Smooth muscle cell (in vitro differentiated cells): ENCODE measurements at regions not wholly inside any gene's neighbourhood (a gene's known extent, or its start where the extent isn't known, plus 50 kb on each side); places are given as distances from the start of the nearest gene placed in this dataset.

Source experiments
- DNase-seq: peaks from one replicate; lab custom pipeline; 2025; ENCODE audit not compliant: unreplicated experiment; lab: John Stamatoyannopoulos, UW
- H2AFZ ChIP-seq: fragments of 200-600 bp; sonication (generic); 2 replicates; pipeline ENCODE4 v1.6.0; 2016; ENCODE audit warnings: antibody characterized with exemption, low read depth, mild to moderate bottlenecking
- H3F3A ChIP-seq: fragments of 200-600 bp; sonication (generic); 2 replicates; pipeline ENCODE4 v1.6.0; 2017; ENCODE audit warnings: antibody characterized with exemption, low read depth
- H3K27ac ChIP-seq: fragments of 200-600 bp; sonication (generic); 2 replicates; pipeline ENCODE4 v1.5.1; 2016; ENCODE audit warnings: low read depth, mild to moderate bottlenecking
- H3K27me3 ChIP-seq: fragments of 200-600 bp; sonication (generic); 2 replicates; pipeline ENCODE4 v1.6.1; 2016; ENCODE audit warnings: low read depth, mild to moderate bottlenecking
- H3K36me3 ChIP-seq: fragments of 200-600 bp; sonication (generic); 2 replicates; pipeline ENCODE4 v1.5.1; 2016; ENCODE audit warnings: low read depth
- H3K4me1 ChIP-seq: fragments of 200-600 bp; sonication (generic); 2 replicates; pipeline ENCODE4 v1.5.1; 2016; ENCODE audit warnings: low read depth
- H3K4me2 ChIP-seq: fragments of 200-600 bp; sonication (generic); 2 replicates; pipeline ENCODE4 v1.6.0; 2016; ENCODE audit warnings: mild to moderate bottlenecking
- H3K4me3 ChIP-seq: fragments of 200-600 bp; sonication (generic); 2 replicates; pipeline ENCODE4 v1.5.1; 2016; ENCODE audit warnings: mild to moderate bottlenecking
- H3K79me2 ChIP-seq: fragments of 200-600 bp; sonication (generic); 2 replicates; pipeline ENCODE4 v1.6.0; 2016; ENCODE audit warnings: low read depth, mild to moderate bottlenecking
- H3K9ac ChIP-seq: fragments of 200-600 bp; sonication (generic); 2 replicates; pipeline ENCODE4 v1.6.0; 2016; ENCODE audit warnings: low read depth
- H3K9me3 ChIP-seq: fragments of 200-600 bp; sonication (generic); replicated peaks from 2 replicates; pipeline ENCODE4 v1.5.1; 2016; ENCODE audit warnings: low read depth
- H4K20me1 ChIP-seq: fragments of 200-600 bp; sonication (generic); 2 replicates; pipeline ENCODE4 v1.6.0; 2016; ENCODE audit warnings: low read depth
- WGBS: methylation state at CpG from one replicate; pipeline ENCODE4 v1.1.7; 2016; ENCODE audit warnings: low lambda C conversion rate; 5-methylcytosine and 5-hydroxymethylcytosine counted together
- TF ChIP-seq, protein P1 (sequence below): fragments of 200-600 bp; sonication (generic); IDR thresholded peaks from 2 replicates; pipeline ENCODE4 v1.5.1; 2017; ENCODE audit warnings: borderline replicate concordance, mild to moderate bottlenecking, antibody characterized with exemption; ENCODE audit not compliant: insufficient read depth, poor library complexity, severe bottlenecking

GRCh38 chr1:90175490-90176167 lies 180.7 kb downstream of the ZNF326 start:
- Histone ChIP-seq H3K27ac (no peak overlapping the region), H4K20me1 (peaks cover 4% of the 10 kb centered on the region), H3K4me3 (no peak overlapping the region), H2AFZ (no peak overlapping the region), H3K36me3 (no peaks in the 10 kb centered on the region), H3K27me3 (peaks cover 7% of the 10 kb centered on the region), H3K9ac (no peak overlapping the region), H3K4me1 (no peaks in the 10 kb centered on the region), H3K79me2 (no peaks in the 10 kb centered on the region), H3K9me3 (no peaks in the 10 kb centered on the region), H3K4me2 (peak overlapping the region; percentile 51), H3F3A (no peaks in the 10 kb centered on the region)
- WGBS: 46% methylated on average over 3 of the region's 3 CpGs
- TF ChIP-seq, protein P1, sequence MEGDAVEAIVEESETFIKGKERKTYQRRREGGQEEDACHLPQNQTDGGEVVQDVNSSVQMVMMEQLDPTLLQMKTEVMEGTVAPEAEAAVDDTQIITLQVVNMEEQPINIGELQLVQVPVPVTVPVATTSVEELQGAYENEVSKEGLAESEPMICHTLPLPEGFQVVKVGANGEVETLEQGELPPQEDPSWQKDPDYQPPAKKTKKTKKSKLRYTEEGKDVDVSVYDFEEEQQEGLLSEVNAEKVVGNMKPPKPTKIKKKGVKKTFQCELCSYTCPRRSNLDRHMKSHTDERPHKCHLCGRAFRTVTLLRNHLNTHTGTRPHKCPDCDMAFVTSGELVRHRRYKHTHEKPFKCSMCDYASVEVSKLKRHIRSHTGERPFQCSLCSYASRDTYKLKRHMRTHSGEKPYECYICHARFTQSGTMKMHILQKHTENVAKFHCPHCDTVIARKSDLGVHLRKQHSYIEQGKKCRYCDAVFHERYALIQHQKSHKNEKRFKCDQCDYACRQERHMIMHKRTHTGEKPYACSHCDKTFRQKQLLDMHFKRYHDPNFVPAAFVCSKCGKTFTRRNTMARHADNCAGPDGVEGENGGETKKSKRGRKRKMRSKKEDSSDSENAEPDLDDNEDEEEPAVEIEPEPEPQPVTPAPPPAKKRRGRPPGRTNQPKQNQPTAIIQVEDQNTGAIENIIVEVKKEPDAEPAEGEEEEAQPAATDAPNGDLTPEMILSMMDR: no peak
- no peak for DNase-seq

DNA sequence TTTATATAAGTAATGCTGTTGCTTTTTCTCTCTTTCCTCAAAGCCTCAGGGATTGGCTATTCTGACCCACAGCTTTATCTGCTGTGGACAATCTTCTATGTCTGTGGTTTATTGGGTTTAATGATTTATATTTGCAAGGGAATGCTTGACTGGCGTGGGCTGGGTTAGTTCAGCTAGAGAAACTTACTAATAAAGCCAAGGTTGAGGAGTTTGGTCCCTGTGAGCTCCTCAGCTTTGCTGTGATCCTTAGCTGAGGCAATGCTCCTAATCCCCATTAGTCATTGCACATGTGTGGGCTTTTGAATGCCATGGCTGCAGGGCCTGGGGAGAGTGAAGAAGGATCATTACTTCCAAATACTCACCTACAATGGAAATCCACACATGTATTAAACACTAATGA lies 179.3 kb downstream of the ZNF326 start:
- peaks cover 4% of the 10 kb centered on the region for H4K20me1 ChIP-seq
- no peaks in the 10 kb centered on the region for H3K36me3 ChIP-seq
- H2AFZ ChIP-seq: no peak overlapping the region
- no peaks in the 10 kb centered on the region for H3K27me3 ChIP-seq
- no peak overlapping the region for H3K9ac ChIP-seq
- H3F3A ChIP-seq: no peaks in the 10 kb centered on the region
- 14% methylated on average over 1 of the region's 1 CpG for WGBS
- TF ChIP-seq, protein P1: no peak
- DNase-seq: no peak
- no peak overlapping the region for H3K4me3 ChIP-seq
- peak overlapping the region; percentile 34 for H3K4me2 ChIP-seq
- peak overlapping the region; percentile 31 for H3K27ac ChIP-seq
- no peaks in the 10 kb centered on the region for H3K4me1 ChIP-seq
- no peaks in the 10 kb centered on the region for H3K79me2 ChIP-seq
- no peaks in the 10 kb centered on the region for H3K9me3 ChIP-seq

GRCh38 chr1:90162216-90162615 lies 167.3 kb downstream of the ZNF326 start:
- H3K9me3 ChIP-seq: no peaks in the 10 kb centered on the region
- no peak overlapping the region for H3K4me2 ChIP-seq
- H2AFZ ChIP-seq: no peak overlapping the region
- no peak overlapping the region for H3K9ac ChIP-seq
- DNase-seq: no peak
- TF ChIP-seq, protein P1: no peak
- no peak overlapping the region for H3K4me3 ChIP-seq
- peaks cover 12% of the 10 kb centered on the region for H3K27me3 ChIP-seq
- H4K20me1 ChIP-seq: no peaks in the 10 kb centered on the region
- no peaks in the 10 kb centered on the region for H3K79me2 ChIP-seq
- H3K27ac ChIP-seq: peak overlapping the region; percentile 33
- H3F3A ChIP-seq: no peaks in the 10 kb centered on the region
- WGBS: 75% methylated on average over 3 of the region's 3 CpGs
- H3K36me3 ChIP-seq: no peaks in the 10 kb centered on the region
- no peaks in the 10 kb centered on the region for H3K4me1 ChIP-seq

DNA sequence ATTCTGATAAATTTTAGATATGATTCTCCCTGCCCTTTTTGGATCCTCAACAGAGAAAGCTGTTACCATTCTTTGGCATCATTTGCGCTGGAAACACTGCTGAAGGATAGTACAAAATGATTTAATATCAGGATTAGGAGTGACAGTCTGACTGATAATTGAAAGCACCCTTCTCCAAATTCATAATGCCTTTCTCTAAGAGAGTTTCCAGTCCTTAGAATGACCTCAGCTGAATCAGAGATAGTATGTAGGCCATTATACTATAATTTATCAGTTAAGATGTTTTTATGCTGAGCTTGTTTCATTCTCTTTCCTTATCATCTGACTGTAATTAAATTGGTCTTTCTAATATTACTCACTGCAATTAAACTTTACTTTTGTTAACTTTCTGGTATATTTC lies 166.7 kb downstream of the ZNF326 start:
- TF ChIP-seq, protein P1: no peak
- Histone ChIP-seq H3K4me3 (no peak overlapping the region), H2AFZ (no peak overlapping the region), H3K36me3 (no peaks in the 10 kb centered on the region), H3K9me3 (no peaks in the 10 kb centered on the region), H3K4me2 (no peak overlapping the region), H3K27ac (no peak overlapping the region), H3K9ac (no peak overlapping the region), H3K4me1 (no peaks in the 10 kb centered on the region), H3K27me3 (peaks cover 15% of the 10 kb centered on the region), H3K79me2 (no peaks in the 10 kb centered on the region), H3F3A (no peaks in the 10 kb centered on the region), H4K20me1 (no peaks in the 10 kb centered on the region)
- WGBS: 85% methylated on average over 1 of the region's 1 CpG
- DNase-seq: no peak
